ENCODE measurements at regions not wholly inside any gene's neighbourhood (a gene's known extent, or its start where the extent isn't known, plus 50 kb on each side); places are given as distances from the start of the nearest gene placed in this dataset.

DNA sequence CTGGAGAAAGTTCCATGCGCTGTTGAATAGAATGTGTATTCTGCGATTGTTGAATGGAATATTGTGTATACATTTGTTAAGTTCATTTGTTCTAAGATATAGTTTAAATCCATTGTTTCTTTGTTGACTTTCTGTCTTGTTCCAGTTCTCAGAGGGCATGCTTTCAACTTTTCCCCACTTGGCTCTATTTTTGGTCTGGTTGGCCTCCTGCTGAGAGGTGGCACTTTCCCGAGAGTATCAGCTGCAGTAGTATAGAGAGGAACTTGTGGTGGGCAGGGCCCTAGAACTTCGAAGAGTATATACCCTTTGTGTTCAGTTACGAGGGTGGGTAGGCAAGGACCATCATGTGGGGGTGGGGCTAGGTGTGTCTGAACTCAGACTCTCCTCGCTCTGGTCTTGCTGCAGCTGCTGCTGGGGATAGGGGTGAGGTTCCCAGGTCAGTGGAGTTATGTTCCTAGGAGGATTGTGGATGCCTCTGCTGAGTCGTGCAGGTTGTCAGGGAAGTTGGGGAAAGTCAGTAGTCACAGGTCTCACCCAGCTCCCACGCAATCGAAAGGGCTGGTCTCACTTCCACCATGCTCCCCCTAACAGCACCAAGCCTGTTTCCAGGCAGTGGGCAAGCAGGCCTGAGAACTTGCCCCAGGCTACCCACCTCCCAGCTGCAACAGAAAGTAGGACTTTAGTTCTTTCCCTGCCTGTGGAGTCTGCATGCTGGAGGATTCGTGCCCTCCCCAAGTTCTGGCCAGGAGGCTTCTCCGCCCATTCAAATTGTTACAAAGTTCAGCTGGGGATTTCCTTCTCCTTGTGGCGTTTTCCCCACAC, 118.9 kb upstream of the SSTR4 start:
- no peak for DNase-seq (ENCODE audit: low read depth, low spot score)

DNA sequence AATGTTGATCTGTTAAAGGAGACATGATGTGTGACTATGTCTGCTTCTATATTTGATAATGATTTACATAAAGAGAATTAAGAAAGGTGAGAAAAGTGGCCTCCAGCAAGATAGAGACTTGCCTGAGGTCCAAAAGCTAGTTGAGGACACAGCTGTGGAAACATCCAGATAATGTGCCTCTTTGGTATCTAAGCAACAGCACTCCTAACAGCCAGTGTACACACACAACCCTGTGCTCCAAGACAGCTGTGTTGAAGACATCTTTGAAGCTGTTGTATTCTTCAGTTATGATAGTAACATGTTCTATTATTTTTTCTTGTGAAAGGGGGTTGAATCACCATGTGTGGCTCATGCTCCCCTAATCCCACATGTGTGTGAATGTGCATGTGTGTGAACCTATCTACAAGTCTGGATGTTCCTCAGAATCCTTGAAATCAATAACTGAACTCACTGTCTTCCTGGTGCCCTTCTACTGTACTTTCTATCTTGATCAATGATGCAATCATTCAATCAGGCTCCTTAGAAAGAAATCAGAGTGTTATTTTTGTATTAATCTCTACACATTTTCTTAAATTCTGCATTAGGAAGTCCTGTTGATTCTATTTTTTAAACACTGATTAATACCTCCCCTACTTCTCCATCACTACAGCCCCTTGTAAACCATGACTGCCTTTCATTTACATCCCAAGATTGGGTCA, 116.7 kb upstream of the SSTR4 start:
- no peak for DNase-seq (ENCODE audit: low read depth, low spot score)

DNA sequence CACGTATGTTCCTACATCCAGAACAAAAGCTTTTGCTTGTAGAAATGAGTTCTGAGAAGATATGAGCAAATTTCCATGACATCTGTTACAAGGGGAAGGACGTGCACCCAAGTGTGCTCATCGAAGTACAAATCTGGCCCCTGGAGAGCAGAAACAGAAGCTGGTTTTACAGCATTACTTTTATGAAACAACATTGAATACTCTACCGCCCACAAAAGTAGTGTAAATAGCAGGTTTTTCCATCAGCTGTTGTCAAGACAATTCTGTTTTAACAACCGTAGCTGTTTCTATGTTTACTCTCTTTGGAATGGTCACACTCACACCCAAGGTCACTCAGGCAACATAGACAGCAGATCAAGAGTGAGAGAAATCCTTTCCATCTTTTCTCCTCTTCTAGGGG, 114.2 kb upstream of the SSTR4 start:
- DNase-seq (ENCODE audit: low read depth, low spot score) = no peak

DNA sequence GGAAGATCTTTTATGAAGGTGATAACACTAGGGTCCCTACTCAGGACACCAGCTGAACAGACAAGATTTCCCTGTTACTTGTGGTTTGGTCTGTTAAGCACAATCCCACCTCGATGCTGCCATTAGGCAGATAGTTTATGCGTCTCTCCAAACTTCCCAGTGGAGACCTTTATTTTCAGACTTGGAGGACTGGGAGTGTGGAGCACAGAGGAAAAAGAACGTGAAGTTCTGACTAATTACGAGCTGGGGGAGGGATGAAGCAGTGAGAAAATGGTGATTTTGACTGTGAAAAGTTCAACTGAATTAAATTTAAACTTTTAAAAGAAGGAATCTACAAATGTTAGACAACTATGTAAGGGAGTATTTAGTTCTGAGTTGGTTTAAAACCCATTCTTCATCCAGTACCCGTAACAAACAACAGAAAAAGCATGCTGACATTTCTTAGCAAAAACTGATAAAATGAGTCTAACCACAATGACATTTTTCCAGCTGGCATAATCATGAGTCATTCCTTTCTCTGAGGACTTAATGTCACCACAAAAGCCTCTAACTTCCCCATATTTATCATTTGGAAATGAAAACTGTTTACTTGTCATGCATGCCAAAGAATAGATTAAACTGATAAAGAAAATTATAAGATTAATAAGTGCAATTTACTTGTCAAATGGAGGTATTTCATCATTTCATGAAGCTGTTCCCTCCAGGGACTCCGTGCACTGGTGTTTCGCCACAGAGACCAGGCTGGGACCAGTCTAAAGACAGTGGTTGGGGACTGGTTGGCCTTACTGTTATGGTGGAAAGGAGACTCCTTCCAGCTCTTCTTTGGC, 113.3 kb upstream of the SSTR4 start:
- peak; percentile 12 for DNase-seq (ENCODE audit: low read depth, low spot score)

DNA sequence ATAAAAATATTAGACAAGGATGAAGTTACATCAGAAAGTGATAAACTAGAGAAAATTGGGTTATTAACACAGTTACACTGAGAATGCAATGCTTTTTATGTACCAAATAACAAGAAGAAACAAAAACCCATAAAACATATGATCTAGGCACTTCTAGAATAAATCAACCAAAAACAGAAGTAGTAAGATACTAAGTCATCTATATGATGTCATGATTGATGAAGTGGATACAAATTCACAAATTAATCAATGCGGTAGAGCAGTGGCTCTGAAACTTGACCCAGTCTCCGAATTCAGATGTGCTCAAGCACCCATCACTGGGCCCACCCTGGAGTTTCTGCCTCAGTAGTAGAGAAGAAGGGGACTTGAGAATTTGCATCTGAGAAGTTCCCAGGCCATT, 112.1 kb upstream of the SSTR4 start:
- DNase-seq (ENCODE audit: low read depth, low spot score) = no peak

GRCh38 chr20:22924046-22924737, 110.9 kb upstream of the SSTR4 start:
- no peak for DNase-seq (ENCODE audit: low read depth, low spot score)

- no peak for DNase-seq (ENCODE audit: low read depth, low spot score)
Measured at GRCh38 chr20:22924949-22925612, 110.0 kb upstream of the SSTR4 start.

DNA sequence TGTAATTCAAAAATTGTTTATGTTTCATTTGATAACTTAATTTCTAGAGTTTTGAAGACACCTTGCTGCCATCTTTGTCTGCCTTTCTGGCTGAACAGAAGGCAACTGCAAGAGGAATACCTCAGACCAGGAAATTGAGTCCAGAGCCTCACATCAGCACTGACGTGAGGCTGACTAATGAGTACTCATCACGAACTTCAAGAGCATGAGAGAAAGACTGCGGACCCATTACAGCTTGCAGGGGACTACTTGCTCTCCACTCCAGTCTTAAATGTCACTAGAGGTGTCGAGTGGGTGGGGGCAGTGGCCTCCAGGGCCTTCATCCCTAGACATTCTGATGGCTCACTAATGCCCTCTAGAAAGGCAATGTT, 109.5 kb upstream of the SSTR4 start:
- DNase-seq (ENCODE audit: low read depth, low spot score) = no peak

DNA sequence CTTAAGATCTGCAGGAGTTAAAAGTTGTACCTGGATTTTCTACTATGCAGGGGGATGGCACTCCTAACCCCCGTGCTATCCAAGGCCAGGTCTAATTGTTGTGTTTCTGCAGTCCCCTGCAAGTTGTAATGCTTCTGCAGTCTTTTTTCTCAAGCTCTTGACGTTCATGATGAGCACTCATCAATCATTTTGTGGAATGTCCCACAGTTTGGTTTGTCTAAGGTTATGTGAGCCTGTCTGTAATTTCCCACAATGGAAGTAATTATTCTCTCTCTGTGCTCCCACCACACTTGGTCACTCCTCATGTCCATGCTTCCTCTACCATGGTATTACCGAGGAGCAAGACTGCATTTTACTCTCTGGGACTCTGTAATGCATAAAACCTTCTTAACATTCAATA, 107.6 kb upstream of the SSTR4 start:
- DNase-seq (ENCODE audit: low read depth, low spot score) = no peak

GRCh38 chr20:22928679-22929078, 106.4 kb upstream of the SSTR4 start:
- DNase-seq (ENCODE audit: low read depth, low spot score) = no peak

DNA sequence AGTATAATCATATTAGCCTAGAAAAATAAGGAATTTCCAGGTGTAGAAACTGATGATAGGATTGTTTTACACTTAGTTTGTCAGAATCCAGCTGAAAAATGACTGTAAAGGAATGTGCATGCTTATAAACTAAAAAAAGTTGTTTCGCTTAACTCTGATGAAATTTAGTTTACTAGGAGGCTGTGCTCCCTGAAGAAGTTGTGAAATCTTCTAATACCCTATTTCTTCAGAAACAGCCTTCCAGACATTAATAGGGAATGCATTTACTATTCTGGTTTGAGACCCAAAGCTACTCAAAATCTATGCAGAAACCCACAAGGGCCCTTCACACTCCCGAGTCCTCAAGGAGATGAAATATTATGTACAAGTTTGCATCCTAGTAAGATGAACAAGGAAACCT, 105.5 kb upstream of the SSTR4 start:
- DNase-seq (ENCODE audit: low read depth, low spot score) = no peak

DNA sequence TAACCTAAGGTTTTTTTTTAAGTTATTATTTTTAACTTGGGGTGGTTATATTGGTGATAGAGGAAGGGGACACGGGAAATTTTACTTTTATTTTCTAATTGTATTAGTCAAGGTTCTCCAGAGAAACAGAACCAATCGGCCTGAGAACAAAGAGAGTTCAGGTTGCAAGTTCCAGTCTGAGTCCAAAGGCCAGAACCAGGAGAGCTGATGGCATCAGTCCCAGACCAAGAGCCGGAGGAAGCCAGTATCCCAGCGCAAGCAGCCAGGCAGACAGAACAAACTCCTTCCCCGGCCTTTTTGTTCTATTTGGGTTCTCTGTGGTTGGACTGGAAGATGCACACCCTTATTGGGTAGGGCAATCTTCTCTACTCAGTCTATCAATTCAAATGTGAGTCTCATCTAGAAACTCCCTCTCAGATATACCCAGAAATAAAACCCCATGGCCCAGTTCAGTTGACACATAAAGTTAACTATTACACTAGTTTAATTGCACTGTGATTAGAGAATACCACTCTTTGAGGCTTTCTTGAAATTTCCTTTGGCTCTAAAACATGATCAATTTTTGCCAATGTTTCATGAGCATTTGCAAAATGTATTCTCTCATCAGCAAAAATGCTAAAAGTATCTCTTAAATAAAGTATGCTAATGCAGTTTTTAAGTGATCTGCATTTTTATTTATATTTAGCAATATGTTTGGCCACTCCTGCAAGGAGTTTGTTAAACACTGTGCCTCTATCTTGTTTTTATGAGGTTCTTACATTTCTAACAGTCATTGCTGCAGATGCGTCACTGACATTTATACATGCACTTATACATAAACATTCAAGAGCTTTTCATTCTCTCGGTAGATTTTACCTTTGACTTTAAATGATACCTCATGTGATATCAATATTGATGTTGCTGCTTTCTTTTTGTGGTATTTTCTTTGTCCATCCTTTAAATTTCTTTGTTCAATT, 103.2 kb upstream of the SSTR4 start:
- no peak for DNase-seq (ENCODE audit: low read depth, low spot score)

DNA sequence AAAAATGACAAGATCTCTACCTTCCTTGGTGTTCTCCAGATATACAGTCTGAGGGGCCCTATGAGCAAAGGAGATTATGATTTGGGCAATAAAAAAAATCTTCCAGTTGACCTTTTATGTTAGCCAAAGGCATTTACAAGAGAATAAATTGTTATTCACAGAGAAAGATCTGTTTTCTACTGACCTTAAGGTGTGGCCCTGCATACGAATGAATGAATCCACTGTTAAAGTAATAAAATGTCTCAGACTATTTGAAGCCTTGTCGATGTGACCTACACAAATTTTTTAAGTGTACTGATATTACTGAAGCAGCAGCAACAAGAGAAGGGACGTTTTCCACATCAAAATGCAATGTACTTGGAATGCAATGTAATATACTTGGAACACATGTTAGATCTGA, 95.9 kb upstream of the SSTR4 start:
- no peak for DNase-seq (ENCODE audit: low read depth, low spot score)

DNA sequence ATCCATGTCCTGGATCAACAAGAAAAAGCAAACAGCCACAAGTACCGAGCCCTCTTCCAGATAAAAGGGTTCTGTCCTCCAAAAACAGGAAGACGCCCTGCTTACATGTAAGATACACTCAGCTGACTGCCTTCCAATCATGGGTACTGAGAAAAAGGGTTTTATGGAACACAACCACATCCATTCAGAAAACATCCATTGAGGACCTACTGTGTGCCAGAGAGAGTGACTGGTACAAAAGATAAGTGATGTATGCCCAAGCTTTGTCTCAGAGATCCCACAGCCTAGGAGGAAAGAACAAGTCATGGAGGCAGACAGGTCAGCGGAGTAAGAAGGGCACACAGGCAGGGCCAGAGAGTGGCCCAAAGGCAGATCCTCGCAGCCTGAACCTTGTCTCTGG, 94.8 kb upstream of the SSTR4 start:
- DNase-seq (ENCODE audit: low read depth, low spot score) = no peak

DNA sequence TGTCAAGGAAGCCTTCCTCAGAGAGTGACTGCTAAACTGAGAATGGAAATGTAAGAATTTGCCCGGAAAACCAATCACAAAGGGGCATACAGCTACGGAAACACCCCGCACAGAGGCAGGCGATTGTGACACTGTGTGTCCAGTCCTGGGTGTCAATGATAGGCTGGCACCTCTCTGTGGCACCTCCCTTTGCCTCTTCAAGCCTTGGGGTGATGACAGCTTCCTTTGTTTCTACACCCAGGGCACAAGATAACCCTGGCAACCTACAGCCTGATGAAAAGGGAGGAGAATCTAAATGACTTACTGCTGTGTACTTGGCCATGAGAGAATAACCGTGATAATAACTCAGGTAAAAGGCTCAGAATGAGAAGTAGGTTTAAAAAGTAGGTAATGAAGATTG, 93.6 kb upstream of the SSTR4 start:
- DNase-seq (ENCODE audit: low read depth, low spot score) = no peak

GRCh38 chr20:22942742-22943141, 92.4 kb upstream of the SSTR4 start:
- no peak for DNase-seq (ENCODE audit: low read depth, low spot score)

- no peak for DNase-seq (ENCODE audit: low read depth, low spot score)
Measured at GRCh38 chr20:22944062-22944461, 91.0 kb upstream of the SSTR4 start.

DNA sequence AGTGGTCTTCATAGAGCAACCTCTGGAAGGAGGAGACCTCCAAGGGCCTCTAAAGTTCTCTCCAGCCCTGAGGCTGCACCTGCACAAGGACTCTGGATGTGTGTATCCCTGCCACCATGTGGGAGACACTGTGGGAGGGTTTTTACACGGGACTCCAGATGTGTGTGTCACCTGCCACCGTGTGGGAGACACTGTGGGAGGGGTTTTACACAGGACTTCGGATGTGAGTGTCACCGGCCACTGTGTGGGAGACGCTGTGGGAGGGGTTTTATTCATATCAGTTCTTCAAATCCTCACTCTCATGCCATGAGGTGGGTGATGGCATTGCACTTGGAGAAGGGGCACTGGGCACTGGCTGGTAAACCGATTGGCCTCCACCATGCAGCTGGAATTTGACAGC, 90.2 kb upstream of the SSTR4 start:
- no peak for DNase-seq (ENCODE audit: low read depth, low spot score)

DNA sequence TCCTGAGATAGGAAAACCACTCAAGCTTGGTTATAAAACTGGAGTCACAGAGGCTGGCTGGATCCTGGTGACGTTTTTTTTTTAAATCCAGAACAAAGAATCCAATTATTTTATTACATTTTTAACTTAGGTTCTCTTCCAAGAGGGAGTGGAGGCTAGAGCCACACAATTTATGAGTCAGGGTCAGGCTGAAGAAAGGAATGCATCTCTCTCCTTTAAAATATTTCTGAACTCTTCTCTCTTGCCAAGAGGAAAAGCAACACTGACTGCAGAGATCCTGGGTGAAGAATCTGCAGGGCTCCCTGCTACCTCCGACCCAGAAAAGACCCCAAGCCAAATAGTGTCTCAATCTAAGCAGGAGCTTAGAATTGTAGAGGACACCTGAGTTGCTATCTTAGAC, 88.5 kb upstream of the SSTR4 start:
- no peak for DNase-seq (ENCODE audit: low read depth, low spot score)

Measured in smooth muscle cell of the brain vasculature (primary cell).